Skeletal muscle cell (primary cell): ENCODE measurements at regions not wholly inside any gene's neighbourhood (a gene's known extent, or its start where the extent isn't known, plus 50 kb on each side); places are given as distances from the start of the nearest gene placed in this dataset.

ENCODE experiments used
- DNase-seq: peaks from one replicate; pipeline ENCODE4 v3.0.0-alpha.2; 2010; ENCODE audit warnings: low read depth
- H3K4me3 ChIP-seq: 2 replicates; pipeline ENCODE4 v1.5.1; 2011; ENCODE audit warnings: low read depth, mild to moderate bottlenecking, control low read depth, low read length, moderate library complexity

DNA sequence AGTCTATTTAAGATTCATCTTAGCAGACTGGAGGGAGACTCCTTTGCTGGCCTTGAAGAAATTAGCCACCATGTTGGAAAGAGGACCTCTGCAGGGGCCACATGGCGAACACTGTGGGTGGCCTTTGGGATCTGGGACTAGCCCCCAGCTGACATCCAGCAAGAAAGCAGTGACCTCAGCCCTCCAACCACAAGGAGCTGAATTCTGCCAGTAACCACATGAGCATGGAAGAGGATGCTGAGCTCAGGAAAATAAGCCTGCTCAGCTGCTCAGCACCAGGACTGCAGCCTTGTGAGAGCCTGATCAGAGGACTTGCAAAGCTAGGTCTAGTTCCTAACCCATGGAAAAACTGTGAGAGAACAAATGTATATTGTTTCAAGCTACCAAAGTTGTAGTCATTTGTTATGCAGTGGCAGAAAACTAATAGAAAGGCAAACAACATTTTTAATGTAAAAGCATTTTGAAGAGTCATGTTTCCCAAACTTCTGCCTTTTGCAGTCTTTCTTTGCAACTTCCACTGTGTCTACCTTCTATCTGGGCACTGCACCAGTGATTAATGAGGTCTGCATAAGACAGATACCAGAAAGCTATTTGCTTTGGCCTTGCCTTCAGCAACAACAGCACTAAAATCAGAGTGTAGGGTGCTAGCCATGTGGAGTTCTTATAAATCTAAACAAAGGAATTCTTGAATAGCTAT is 183.7 kb downstream of the FGFR2 start:
- no peak for DNase-seq

DNA sequence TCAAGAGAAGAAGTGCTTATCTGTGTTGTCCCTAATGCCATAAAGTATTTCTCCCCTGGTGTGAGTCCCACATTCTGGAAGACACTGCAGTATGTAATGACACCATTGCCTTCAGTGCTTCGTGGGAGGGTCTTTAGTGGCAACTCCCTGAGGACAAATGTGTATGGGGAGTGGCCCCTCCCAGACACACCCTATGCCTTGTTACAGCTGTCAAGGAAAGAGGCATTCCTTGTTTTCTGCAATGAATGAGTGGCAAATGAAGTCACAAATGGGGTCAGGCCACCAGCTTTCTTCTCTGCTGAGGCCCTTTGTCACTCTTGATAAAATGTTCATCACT is 183.2 kb downstream of the FGFR2 start:
- H3K4me3 ChIP-seq = no peak overlapping the region

More for the DNA sequence above, 183.7 kb downstream of the FGFR2 start:
- H3K4me3 ChIP-seq = no peak overlapping the region

DNA sequence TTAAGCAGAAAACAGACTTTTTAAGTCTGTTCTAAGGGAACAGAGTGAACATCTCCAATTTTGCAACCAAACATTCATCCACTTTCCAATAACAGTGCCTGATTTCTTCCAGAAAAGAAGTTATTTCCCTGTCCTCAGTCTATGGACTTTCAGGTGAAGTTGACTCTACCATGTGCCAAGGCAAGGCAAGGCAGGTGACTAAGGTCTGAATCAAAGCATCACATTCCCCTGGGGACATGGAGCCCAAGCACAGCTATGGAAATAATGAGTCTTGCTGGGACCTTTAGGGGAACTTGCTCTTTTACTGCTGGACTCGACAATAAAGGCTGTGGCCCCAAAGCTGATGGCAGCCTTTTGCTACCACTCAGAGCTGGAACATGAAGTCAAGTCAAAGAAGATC is 182.2 kb downstream of the FGFR2 start:
- DNase-seq = no peak
- no peak overlapping the region for H3K4me3 ChIP-seq

More for the DNA sequence above, 183.2 kb downstream of the FGFR2 start:
- DNase-seq = no peak

DNA sequence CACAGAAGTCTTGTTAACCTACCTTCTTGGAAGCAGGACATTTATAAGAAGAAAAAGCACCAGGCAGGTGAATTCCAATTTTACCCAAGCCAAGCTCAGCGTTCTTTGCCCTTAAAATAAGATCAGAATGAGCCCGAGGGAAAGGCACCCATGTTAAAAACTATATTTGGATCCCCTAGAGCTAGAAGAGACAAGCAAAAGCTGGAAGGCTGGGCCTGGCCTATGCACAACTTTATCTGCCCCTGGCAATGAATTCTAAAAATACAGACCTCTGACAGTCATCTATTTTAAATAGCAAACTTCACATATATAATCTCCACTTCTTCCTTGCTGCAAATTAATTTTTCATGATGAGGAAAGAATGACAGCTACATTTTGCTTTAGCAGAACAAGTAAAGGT is 180.9 kb downstream of the FGFR2 start:
- no peak for DNase-seq
- H3K4me3 ChIP-seq = no peak overlapping the region

DNA sequence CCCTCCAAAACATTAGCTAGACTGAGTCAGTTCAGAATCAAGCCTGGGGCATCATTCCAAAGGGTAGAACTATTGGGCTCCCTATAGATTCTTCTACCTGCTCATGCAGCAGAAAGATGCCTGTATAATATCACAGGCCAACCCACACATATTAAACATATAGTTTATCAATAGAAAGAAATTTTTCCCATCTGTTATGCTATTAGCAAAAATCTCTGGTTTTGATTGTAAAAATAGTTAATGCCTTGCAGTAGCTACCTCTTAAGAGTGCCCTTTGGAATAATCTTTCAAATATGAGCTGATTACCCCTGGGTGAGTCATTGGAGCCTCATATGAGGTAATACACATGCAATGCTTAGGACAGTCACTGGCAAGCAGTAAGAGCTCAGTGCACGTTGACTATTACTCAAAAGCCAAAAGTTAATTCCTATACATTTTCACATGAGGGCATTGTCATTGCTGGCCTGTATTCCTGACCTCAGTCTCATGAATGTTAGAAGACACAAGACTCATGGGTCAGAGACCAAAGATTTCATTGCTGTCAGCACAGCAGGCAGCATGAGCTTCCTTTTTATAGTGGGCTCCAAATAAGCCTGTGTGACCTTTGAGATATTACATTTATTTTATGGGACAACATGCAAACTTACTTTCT is 180.0 kb downstream of the FGFR2 start:
- no peak for DNase-seq

DNA sequence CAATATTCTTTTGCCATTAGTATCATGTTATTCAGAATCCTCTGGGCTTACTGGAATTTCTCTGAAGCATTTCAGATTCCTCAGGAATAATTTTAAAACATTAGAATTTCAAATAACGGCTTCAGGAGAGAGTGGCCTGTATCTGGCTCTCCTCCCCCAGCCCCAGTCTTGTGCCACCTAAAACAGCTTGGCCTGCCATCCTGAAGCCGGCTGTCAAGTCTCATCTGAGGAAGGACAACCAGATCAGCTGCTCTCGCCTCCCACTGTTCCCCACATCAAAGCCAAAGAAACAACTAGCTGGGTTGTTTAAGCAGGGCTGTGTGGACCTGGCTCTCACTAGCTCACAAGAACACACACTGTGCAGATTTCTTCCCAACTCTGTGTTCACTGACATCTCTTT is 178.2 kb downstream of the FGFR2 start:
- no peak for DNase-seq
- no peak overlapping the region for H3K4me3 ChIP-seq

More for the DNA sequence above, 180.0 kb downstream of the FGFR2 start:
- H3K4me3 ChIP-seq = no peak overlapping the region

DNA sequence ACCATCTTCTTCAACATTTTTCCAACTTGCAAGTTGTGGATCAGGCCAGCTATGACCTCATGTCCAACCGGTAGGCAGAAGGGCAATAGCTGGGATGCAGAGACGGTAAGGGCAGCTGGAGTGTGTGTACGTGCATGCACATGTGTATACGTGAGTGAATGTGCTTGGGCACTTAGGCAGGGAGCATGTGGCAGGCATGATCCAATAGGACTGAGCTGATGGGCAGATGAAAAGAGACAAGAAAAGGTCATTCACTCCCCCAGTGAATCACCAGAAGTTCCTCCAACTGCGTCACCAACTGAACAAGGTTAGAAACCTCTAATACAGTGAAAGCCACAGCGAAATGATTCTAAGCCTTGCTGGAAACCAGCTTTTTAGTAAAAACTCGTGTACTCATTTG is 176.1 kb downstream of the FGFR2 start:
- no peak overlapping the region for H3K4me3 ChIP-seq

DNA sequence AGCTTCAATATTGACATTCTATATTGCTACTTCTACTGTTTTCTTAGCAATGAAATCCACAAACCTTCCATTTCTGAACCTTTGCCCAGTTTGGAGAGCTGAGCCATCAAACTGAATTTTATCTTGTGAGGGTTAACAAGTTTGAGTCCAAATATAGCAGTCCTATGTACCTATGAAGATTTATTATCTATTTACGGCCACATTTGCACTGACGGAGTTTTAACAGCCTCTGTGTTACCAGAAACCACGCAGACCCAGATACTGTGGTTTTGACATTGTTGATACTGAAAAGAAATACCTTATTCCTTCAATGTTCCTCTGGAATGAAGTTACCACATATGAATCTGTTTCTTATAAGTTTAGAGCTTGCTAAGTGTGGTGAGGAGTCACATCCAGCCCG is 172.6 kb downstream of the FGFR2 start:
- DNase-seq = no peak
- no peak overlapping the region for H3K4me3 ChIP-seq

More for the DNA sequence above, 176.1 kb downstream of the FGFR2 start:
- DNase-seq = no peak

DNA sequence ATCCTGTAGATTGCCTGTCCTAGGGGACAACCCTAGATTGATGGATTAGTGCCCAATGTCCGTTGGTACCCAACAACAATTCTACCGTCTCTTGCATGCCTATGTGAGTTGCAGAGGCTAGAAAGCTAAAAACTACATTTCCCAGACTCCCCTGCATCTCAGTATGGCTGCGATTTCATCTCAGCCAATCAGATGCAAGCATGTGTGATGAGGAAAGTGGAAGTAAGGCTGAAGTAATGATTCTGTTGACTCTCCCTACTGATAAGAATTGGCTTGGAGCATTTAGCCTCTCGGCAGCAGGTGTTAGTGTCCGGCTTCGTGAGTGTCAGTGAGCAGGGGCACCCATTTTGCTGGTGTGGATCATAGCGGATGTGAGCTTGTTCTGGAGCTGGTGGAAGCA is 171.9 kb downstream of the FGFR2 start:
- H3K4me3 ChIP-seq = no peak overlapping the region

More for the DNA sequence above, 171.9 kb downstream of the FGFR2 start:
- DNase-seq = no peak
